ENCODE measurements at regions not wholly inside any gene's neighbourhood (a gene's known extent, or its start where the extent isn't known, plus 50 kb on each side); places are given as distances from the start of the nearest gene placed in this dataset.

- DNase-seq = no peak
These were observed 85.7 kb downstream of the COPS8 start for GRCh38 chr2:237171396-237171795.

- no peak for DNase-seq
These were observed 86.2 kb downstream of the COPS8 start for GRCh38 chr2:237171881-237172280.

GRCh38 chr2:237177052-237177451, 91.4 kb downstream of the COPS8 start:
- DNase-seq = no peak

- DNase-seq = no peak
These were observed 92.3 kb downstream of the COPS8 start for GRCh38 chr2:237177986-237178385.

GRCh38 chr2:237178396-237178795, 92.7 kb downstream of the COPS8 start:
- DNase-seq = no peak

- no peak for DNase-seq
These were observed 93.5 kb downstream of the COPS8 start for GRCh38 chr2:237179161-237179560.

GRCh38 chr2:237180187-237180586, 94.5 kb downstream of the COPS8 start:
- DNase-seq = no peak

- no peak for DNase-seq
These were observed 95.3 kb downstream of the COPS8 start for GRCh38 chr2:237180987-237181386.

- no peak for DNase-seq
These were observed 96.2 kb downstream of the COPS8 start for GRCh38 chr2:237181844-237182243.

- DNase-seq = no peak
These were observed 96.9 kb downstream of the COPS8 start for GRCh38 chr2:237182422-237183123.

GRCh38 chr2:237184192-237184918, 98.7 kb downstream of the COPS8 start:
- no peak for DNase-seq

GRCh38 chr2:237184919-237185552, 99.3 kb downstream of the COPS8 start:
- DNase-seq = no peak

GRCh38 chr2:237185553-237185925, 99.8 kb downstream of the COPS8 start:
- no peak for DNase-seq

GRCh38 chr2:237189799-237190198, 104.1 kb downstream of the COPS8 start:
- DNase-seq = no peak

GRCh38 chr2:237190966-237191713, 105.5 kb downstream of the COPS8 start:
- DNase-seq = no peak

GRCh38 chr2:237191714-237192081, 106.0 kb downstream of the COPS8 start:
- no peak for DNase-seq

GRCh38 chr2:237192881-237193280, 107.2 kb downstream of the COPS8 start:
- no peak for DNase-seq

- DNase-seq = no peak
These were observed 107.7 kb downstream of the COPS8 start for GRCh38 chr2:237193436-237193835.

GRCh38 chr2:237194081-237194480, 108.4 kb downstream of the COPS8 start:
- DNase-seq = no peak

GRCh38 chr2:237194906-237195305, 109.2 kb downstream of the COPS8 start:
- no peak for DNase-seq

GRCh38 chr2:237195396-237196120, 109.9 kb downstream of the COPS8 start:
- no peak for DNase-seq

- DNase-seq = no peak
These were observed 110.7 kb downstream of the COPS8 start for GRCh38 chr2:237196409-237196808.

Measured in CD4-positive, alpha-beta T cell treated with Interleukin-4 for 4 hours (primary cell).